HCT116 (cell line): ENCODE measurements at regions not wholly inside any gene's neighbourhood (a gene's known extent, or its start where the extent isn't known, plus 50 kb on each side); places are given as distances from the start of the nearest gene placed in this dataset.

Experiments used
- EGR1 ChIP-seq: IDR thresholded peaks from 2 replicates; pipeline ENCODE4 v1.6.1; 2012; ENCODE audit warnings: low read depth
- EZH2 ChIP-seq: fragments of 200-600 bp; sonication (generic); IDR thresholded peaks from 2 replicates; pipeline ENCODE4 v1.6.1; 2017; ENCODE audit warnings: antibody characterized with exemption, mixed run types
- EZH2phosphoT487 ChIP-seq: fragments of 200-600 bp; IDR thresholded peaks from 2 replicates; pipeline ENCODE4 v1.6.1; 2018; ENCODE audit warnings: antibody characterized with exemption, borderline replicate concordance
- JUND ChIP-seq: IDR thresholded peaks from 2 replicates; pipeline ENCODE4 v1.6.1; 2012
- POLR2A ChIP-seq: IDR thresholded peaks from 2 replicates; pipeline ENCODE4 v1.7.0; 2011; ENCODE audit warnings: borderline replicate concordance; ENCODE audit not compliant: insufficient read depth, insufficient read length; ENCODE audit errors: extremely low read depth
- POLR2AphosphoS5 ChIP-seq: IDR thresholded peaks from 2 replicates; pipeline ENCODE4 v1.6.1; 2011; ENCODE audit warnings: mild to moderate bottlenecking, low read depth, low read length, moderate library complexity
- RAD21 ChIP-seq: IDR thresholded peaks from 2 replicates; pipeline ENCODE4 v1.6.1; 2012; ENCODE audit warnings: low read depth, mild to moderate bottlenecking
- SP1 ChIP-seq: IDR thresholded peaks from 2 replicates; pipeline ENCODE4 v1.6.1; 2012; ENCODE audit warnings: low read depth
- SRF ChIP-seq: IDR thresholded peaks from 2 replicates; pipeline ENCODE4 v1.6.1; 2012; ENCODE audit warnings: low read depth
- TCF7L2 ChIP-seq: IDR thresholded peaks from 2 replicates; pipeline ENCODE4 v1.7.0; 2011; ENCODE audit warnings: borderline replicate concordance, inconsistent platforms; ENCODE audit not compliant: insufficient read depth, insufficient read length; ENCODE audit errors: extremely low read depth
- ZNF274 ChIP-seq: fragments of 200-500 bp; sonication (Bioruptor generic); IDR thresholded peaks from 2 replicates; pipeline ENCODE4 v1.6.1; 2014; ENCODE audit warnings: mild to moderate bottlenecking, low read depth, low read length, inconsistent platforms
- TF ChIP-seq, protein P1 (sequence below), 3 experiments: fragments of 200-600 bp in 1 of 3; sonication (generic) in 1 of 3; IDR thresholded peaks in 2 of 3; conservative IDR thresholded peaks in 1 of 3; 2 replicates each; pipeline ENCODE4 v1.5.1; 2012 to 2017; ENCODE audit warnings: low read depth in 2 of 3, low read length in 2 of 3, antibody characterized with exemption in 1 of 3, borderline replicate concordance in 1 of 3, control low read depth in 1 of 3, mild to moderate bottlenecking in 1 of 3, mixed read lengths in 1 of 3, mixed run types in 1 of 3, moderate library complexity in 1 of 3; ENCODE audit not compliant: insufficient read depth in 1 of 3
- TF ChIP-seq, protein P2 (sequence below): IDR thresholded peaks from 2 replicates; pipeline ENCODE4 v1.6.1; 2012; ENCODE audit warnings: low read depth
- TF ChIP-seq, protein P3 (sequence below): IDR thresholded peaks from 2 replicates; pipeline ENCODE4 v1.6.1; 2011; ENCODE audit warnings: mild to moderate bottlenecking, low read length, moderate library complexity; ENCODE audit not compliant: insufficient replicate concordance; ENCODE audit errors: extremely low read depth

DNA sequence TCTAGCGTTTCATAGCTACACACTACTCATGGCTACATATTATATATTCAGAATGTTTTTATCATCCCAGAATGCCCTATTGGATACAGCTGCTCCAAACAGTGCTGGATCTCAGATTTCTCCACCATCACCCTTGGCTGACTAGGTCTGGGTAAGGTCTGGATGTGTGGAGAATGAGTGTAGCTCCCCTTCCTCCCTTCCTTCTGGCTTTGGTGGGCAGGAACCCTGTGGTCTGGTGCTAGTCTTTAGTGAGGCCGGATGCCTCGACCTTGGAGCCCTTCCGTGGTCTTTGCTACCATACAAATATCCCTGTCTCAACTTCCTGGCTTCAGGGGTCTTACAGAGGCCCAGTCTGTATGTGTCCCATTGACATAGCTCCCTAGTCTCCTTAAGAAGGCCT, 52.1 kb upstream of the KDR start:
- TF ChIP-seq, protein P1, sequence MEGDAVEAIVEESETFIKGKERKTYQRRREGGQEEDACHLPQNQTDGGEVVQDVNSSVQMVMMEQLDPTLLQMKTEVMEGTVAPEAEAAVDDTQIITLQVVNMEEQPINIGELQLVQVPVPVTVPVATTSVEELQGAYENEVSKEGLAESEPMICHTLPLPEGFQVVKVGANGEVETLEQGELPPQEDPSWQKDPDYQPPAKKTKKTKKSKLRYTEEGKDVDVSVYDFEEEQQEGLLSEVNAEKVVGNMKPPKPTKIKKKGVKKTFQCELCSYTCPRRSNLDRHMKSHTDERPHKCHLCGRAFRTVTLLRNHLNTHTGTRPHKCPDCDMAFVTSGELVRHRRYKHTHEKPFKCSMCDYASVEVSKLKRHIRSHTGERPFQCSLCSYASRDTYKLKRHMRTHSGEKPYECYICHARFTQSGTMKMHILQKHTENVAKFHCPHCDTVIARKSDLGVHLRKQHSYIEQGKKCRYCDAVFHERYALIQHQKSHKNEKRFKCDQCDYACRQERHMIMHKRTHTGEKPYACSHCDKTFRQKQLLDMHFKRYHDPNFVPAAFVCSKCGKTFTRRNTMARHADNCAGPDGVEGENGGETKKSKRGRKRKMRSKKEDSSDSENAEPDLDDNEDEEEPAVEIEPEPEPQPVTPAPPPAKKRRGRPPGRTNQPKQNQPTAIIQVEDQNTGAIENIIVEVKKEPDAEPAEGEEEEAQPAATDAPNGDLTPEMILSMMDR (IDR thresholded peaks at IDR 0.05 in 2 of 3, conservative IDR thresholded peaks at IDR 0.05 in 1 of 3; ENCODE audit: borderline replicate concordance in 1 of 3, insufficient read depth in 1 of 3, low read depth in 2 of 3, low read length in 2 of 3), result no peak
- TF ChIP-seq POLR2AphosphoS5 (no peak), ZNF274 (no peak), POLR2A (no peak), EZH2 (no peak), TCF7L2 (no peak), RAD21 (no peak), EZH2phosphoT487 (no peak), EGR1 (no peak), JUND (no peak), SP1 (no peak), SRF (no peak)
- TF ChIP-seq, protein P2, sequence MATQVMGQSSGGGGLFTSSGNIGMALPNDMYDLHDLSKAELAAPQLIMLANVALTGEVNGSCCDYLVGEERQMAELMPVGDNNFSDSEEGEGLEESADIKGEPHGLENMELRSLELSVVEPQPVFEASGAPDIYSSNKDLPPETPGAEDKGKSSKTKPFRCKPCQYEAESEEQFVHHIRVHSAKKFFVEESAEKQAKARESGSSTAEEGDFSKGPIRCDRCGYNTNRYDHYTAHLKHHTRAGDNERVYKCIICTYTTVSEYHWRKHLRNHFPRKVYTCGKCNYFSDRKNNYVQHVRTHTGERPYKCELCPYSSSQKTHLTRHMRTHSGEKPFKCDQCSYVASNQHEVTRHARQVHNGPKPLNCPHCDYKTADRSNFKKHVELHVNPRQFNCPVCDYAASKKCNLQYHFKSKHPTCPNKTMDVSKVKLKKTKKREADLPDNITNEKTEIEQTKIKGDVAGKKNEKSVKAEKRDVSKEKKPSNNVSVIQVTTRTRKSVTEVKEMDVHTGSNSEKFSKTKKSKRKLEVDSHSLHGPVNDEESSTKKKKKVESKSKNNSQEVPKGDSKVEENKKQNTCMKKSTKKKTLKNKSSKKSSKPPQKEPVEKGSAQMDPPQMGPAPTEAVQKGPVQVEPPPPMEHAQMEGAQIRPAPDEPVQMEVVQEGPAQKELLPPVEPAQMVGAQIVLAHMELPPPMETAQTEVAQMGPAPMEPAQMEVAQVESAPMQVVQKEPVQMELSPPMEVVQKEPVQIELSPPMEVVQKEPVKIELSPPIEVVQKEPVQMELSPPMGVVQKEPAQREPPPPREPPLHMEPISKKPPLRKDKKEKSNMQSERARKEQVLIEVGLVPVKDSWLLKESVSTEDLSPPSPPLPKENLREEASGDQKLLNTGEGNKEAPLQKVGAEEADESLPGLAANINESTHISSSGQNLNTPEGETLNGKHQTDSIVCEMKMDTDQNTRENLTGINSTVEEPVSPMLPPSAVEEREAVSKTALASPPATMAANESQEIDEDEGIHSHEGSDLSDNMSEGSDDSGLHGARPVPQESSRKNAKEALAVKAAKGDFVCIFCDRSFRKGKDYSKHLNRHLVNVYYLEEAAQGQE, result no peak
- TF ChIP-seq, protein P3, sequence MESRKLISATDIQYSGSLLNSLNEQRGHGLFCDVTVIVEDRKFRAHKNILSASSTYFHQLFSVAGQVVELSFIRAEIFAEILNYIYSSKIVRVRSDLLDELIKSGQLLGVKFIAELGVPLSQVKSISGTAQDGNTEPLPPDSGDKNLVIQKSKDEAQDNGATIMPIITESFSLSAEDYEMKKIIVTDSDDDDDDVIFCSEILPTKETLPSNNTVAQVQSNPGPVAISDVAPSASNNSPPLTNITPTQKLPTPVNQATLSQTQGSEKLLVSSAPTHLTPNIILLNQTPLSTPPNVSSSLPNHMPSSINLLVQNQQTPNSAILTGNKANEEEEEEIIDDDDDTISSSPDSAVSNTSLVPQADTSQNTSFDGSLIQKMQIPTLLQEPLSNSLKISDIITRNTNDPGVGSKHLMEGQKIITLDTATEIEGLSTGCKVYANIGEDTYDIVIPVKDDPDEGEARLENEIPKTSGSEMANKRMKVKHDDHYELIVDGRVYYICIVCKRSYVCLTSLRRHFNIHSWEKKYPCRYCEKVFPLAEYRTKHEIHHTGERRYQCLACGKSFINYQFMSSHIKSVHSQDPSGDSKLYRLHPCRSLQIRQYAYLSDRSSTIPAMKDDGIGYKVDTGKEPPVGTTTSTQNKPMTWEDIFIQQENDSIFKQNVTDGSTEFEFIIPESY, result no peak
